Central memory CD8-positive, alpha-beta T cell (primary cell): ENCODE measurements at regions not wholly inside any gene's neighbourhood (a gene's known extent, or its start where the extent isn't known, plus 50 kb on each side); places are given as distances from the start of the nearest gene placed in this dataset.

Experiments
- ATAC-seq: fragments of 150-1000 bp; cut with Tn5 transposase; replicated peaks from 2 replicates; pipeline ENCODE4 v1.10.0; 2022; ENCODE audit warnings: mild to moderate bottlenecking, moderate FRiP score, moderate number of reproducible peaks; ENCODE audit not compliant: poor library complexity, severe bottlenecking; ENCODE audit errors: extremely low read depth
- DNase-seq, 2 donors: peaks; one replicate each; pipeline ENCODE4 v3.0.0; 2021; ENCODE audit warnings: low spot score in 2 of 2
- H3K27ac Mint-ChIP-seq: one replicate; pipeline ENCODE4 v1.8.0; 2022; ENCODE audit warnings: low read depth, mild to moderate bottlenecking, moderate library complexity, mixed read lengths
- H3K27me3 Mint-ChIP-seq: one replicate; pipeline ENCODE4 v1.8.0; 2022; ENCODE audit warnings: mixed read lengths
- H3K36me3 Mint-ChIP-seq: one replicate; pipeline ENCODE4 v1.8.0; 2022; ENCODE audit warnings: mild to moderate bottlenecking, moderate library complexity, mixed read lengths; ENCODE audit not compliant: insufficient read depth
- H3K4me1 Mint-ChIP-seq: one replicate; pipeline ENCODE4 v1.8.0; 2022; ENCODE audit warnings: mixed read lengths
- H3K4me3 Mint-ChIP-seq: one replicate; pipeline ENCODE4 v1.8.0; 2022; ENCODE audit warnings: mild to moderate bottlenecking, moderate library complexity, mixed read lengths
- H3K9me3 Mint-ChIP-seq: one replicate; pipeline ENCODE4 v1.8.0; 2022; ENCODE audit warnings: mixed read lengths

GRCh38 chr9:94159069-94159939, 75.0 kb downstream of the PTPDC1 start:
- H3K27ac Mint-ChIP-seq: no peak overlapping the region
- no peaks in the 10 kb centered on the region for H3K36me3 Mint-ChIP-seq
- H3K27me3 Mint-ChIP-seq: no peaks in the 10 kb centered on the region
- ATAC-seq (no peak), DNase-seq (no peak)
- no peaks in the 10 kb centered on the region for H3K4me1 Mint-ChIP-seq
- H3K9me3 Mint-ChIP-seq: no peaks in the 10 kb centered on the region
- H3K4me3 Mint-ChIP-seq: no peak overlapping the region

GRCh38 chr9:94160594-94161501, 76.6 kb downstream of the PTPDC1 start:
- Mint-ChIP-seq H3K9me3 (no peaks in the 10 kb centered on the region), H3K27ac (no peak overlapping the region)

GRCh38 chr9:94161673-94162072, 77.4 kb downstream of the PTPDC1 start:
- H3K4me1 Mint-ChIP-seq: peaks cover 11% of the 10 kb centered on the region
- no peaks in the 10 kb centered on the region for H3K27me3 Mint-ChIP-seq
- no peak for DNase-seq

More at GRCh38 chr9:94160594-94161501, 76.6 kb downstream of the PTPDC1 start:
- ATAC-seq (no peak), DNase-seq (no peak)
- Mint-ChIP-seq H3K36me3 (peaks cover under 1% of the 10 kb centered on the region), H3K4me1 (peaks cover 11% of the 10 kb centered on the region), H3K27me3 (no peaks in the 10 kb centered on the region), H3K4me3 (no peak overlapping the region)

GRCh38 chr9:94164806-94165549, 80.7 kb downstream of the PTPDC1 start:
- Mint-ChIP-seq H3K9me3 (no peaks in the 10 kb centered on the region), H3K27ac (no peak overlapping the region), H3K4me1 (peaks cover 38% of the 10 kb centered on the region), H3K36me3 (peaks cover 16% of the 10 kb centered on the region), H3K27me3 (no peaks in the 10 kb centered on the region), H3K4me3 (peak overlapping the region; percentile 87)
- ATAC-seq: no peak
- no peak for DNase-seq

More at GRCh38 chr9:94161673-94162072, 77.4 kb downstream of the PTPDC1 start:
- Mint-ChIP-seq H3K4me3 (no peak overlapping the region), H3K27ac (no peak overlapping the region), H3K36me3 (peaks cover 6% of the 10 kb centered on the region), H3K9me3 (no peaks in the 10 kb centered on the region)
- no peak for ATAC-seq

GRCh38 chr9:94165592-94166235, 81.5 kb downstream of the PTPDC1 start:
- DNase-seq (peak; percentile 89 to 98), ATAC-seq (peak; percentile 89)
- Mint-ChIP-seq H3K4me3 (peak overlapping the region; percentile 87), H3K4me1 (peaks cover 44% of the 10 kb centered on the region), H3K27ac (peak overlapping the region; percentile 88), H3K27me3 (no peaks in the 10 kb centered on the region), H3K36me3 (peaks cover 16% of the 10 kb centered on the region), H3K9me3 (no peaks in the 10 kb centered on the region)

- ATAC-seq (peak; percentile 70), DNase-seq (peak; percentile 79 to 89)
- no peaks in the 10 kb centered on the region for H3K27me3 Mint-ChIP-seq
- H3K27ac Mint-ChIP-seq: peak overlapping the region; percentile 88
- H3K4me3 Mint-ChIP-seq: peak overlapping the region; percentile 87
- H3K36me3 Mint-ChIP-seq: peaks cover 16% of the 10 kb centered on the region
- no peaks in the 10 kb centered on the region for H3K9me3 Mint-ChIP-seq
- H3K4me1 Mint-ChIP-seq: peaks cover 44% of the 10 kb centered on the region
These were observed 82.1 kb downstream of the PTPDC1 start for GRCh38 chr9:94166236-94166975.

GRCh38 chr9:94166976-94167346, 82.7 kb downstream of the PTPDC1 start:
- H3K4me1 Mint-ChIP-seq: peaks cover 44% of the 10 kb centered on the region
- H3K36me3 Mint-ChIP-seq: peaks cover 16% of the 10 kb centered on the region
- no peaks in the 10 kb centered on the region for H3K27me3 Mint-ChIP-seq
- DNase-seq (no peak), ATAC-seq (no peak)
- H3K27ac Mint-ChIP-seq: peak overlapping the region; percentile 88
- peak overlapping the region; percentile 87 for H3K4me3 Mint-ChIP-seq
- no peaks in the 10 kb centered on the region for H3K9me3 Mint-ChIP-seq

GRCh38 chr9:94167376-94167890, 83.2 kb downstream of the PTPDC1 start:
- H3K9me3 Mint-ChIP-seq: no peaks in the 10 kb centered on the region
- H3K4me3 Mint-ChIP-seq: peak overlapping the region; percentile 87
- peaks cover 16% of the 10 kb centered on the region for H3K36me3 Mint-ChIP-seq
- peaks cover 48% of the 10 kb centered on the region for H3K4me1 Mint-ChIP-seq
- no peaks in the 10 kb centered on the region for H3K27me3 Mint-ChIP-seq
- DNase-seq (no peak), ATAC-seq (no peak)
- peak overlapping the region; percentile 88 for H3K27ac Mint-ChIP-seq

GRCh38 chr9:94168203-94169000, 84.1 kb downstream of the PTPDC1 start:
- Mint-ChIP-seq H3K4me3 (peak overlapping the region; percentile 87), H3K4me1 (peaks cover 57% of the 10 kb centered on the region), H3K9me3 (no peaks in the 10 kb centered on the region), H3K36me3 (peaks cover 17% of the 10 kb centered on the region), H3K27ac (no peak overlapping the region), H3K27me3 (no peaks in the 10 kb centered on the region)
- no peak for ATAC-seq
- DNase-seq: no peak

GRCh38 chr9:94169968-94170367, 85.7 kb downstream of the PTPDC1 start:
- DNase-seq (no peak), ATAC-seq (no peak)
- Mint-ChIP-seq H3K9me3 (no peaks in the 10 kb centered on the region), H3K36me3 (peaks cover 21% of the 10 kb centered on the region), H3K4me1 (peaks cover 67% of the 10 kb centered on the region), H3K27me3 (no peaks in the 10 kb centered on the region), H3K4me3 (peak overlapping the region; percentile 2), H3K27ac (no peak overlapping the region)
